ENCODE measurements at regions not wholly inside any gene's neighbourhood (a gene's known extent, or its start where the extent isn't known, plus 50 kb on each side); places are given as distances from the start of the nearest gene placed in this dataset.
A peak's percentile ranks its signal among the peaks of the same experiment; 100 is the strongest.

DNA sequence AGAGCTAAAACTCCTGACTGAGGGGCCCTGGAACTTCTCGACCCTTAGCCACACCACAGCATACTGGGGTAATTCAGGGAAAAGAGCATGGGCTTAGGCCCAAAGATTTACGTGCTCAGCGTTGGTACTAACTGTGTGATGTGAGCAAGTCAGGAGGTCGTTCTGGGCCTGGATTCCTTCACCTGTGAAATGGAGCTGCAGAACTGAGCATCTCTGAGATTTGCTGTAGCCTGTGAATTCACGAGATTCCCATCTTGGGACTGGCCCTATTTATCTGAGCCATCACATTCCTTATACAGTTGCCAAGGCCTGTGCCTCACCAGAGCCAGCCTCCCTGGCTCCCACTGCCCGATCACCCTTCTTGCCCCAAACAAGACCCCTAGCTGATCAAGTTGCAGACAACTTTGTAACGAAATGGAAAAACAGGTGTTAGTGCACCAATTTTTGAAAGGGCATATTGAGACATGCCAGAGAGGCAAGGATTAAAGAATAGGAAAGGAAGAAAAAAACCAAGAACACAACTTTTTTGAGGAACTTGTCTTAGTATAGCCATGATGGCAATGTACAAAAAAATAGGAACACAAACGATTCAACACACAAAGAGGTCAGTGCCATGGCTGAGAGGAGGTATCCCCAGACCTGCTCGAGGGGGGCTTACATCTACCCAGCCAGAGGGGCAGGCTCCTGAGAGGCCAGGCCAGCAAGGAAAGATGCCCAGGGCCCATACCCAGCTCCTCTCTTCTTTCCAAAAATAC lies 323.0 kb upstream of the JARID2 start:
- H4K8ac ChIP-seq (ENCODE audit: low read length): peak overlapping the region; percentile 31
- H3K18ac ChIP-seq (ENCODE audit: low read depth in 1 of 2, low read length in 2 of 2): peak overlapping the region in 1 of 2 experiments; percentile 21
- no peak overlapping the region for H3K9ac ChIP-seq (ENCODE audit: low read length)
- no peaks in the 10 kb centered on the region for H3K79me1 ChIP-seq (replicated peaks; ENCODE audit: low read length, poor library complexity, severe bottlenecking)
- no peak overlapping the region for H3K4me3 ChIP-seq (ENCODE audit: insufficient read depth in 1 of 2, low read depth in 1 of 2, low read length in 2 of 2)
- H3K4me2 ChIP-seq (ENCODE audit: low read length, poor library complexity, severe bottlenecking): no peak overlapping the region
- H3K4me1 ChIP-seq (ENCODE audit: control insufficient read depth, insufficient read depth, low read depth, low read length): no peaks in the 10 kb centered on the region
- peak overlapping the region in 1 of 2 experiments; percentile 81 for H3K14ac ChIP-seq (ENCODE audit: low read length in 2 of 2)
- H3K23ac ChIP-seq (ENCODE audit: low read length in 2 of 2): peak overlapping the region in 1 of 2 experiments; percentile 87
- H4K91ac ChIP-seq (ENCODE audit: low read length): no peak overlapping the region
- DNase-seq: no peak
- H2BK120ac ChIP-seq (ENCODE audit: low read depth, low read length): no peak overlapping the region
- H3K27ac ChIP-seq (ENCODE audit: low read length, poor library complexity, severe bottlenecking): no peak overlapping the region
- H3K36me3 ChIP-seq (ENCODE audit: control insufficient read depth in 1 of 2, insufficient read depth in 2 of 2, low read depth in 1 of 2, low read length in 2 of 2): no peaks in the 10 kb centered on the region
- no peak overlapping the region for H2BK15ac ChIP-seq (ENCODE audit: low read depth, poor library complexity, severe bottlenecking)
- 79% methylated on average over 9 of the region's 9 CpGs for WGBS
- no peak overlapping the region for H2BK5ac ChIP-seq (ENCODE audit: low read depth, low read length, poor library complexity, severe bottlenecking)
- H2AFZ ChIP-seq (ENCODE audit: low read depth, low read length): no peak overlapping the region
- H3K4ac ChIP-seq (ENCODE audit: low read depth in 1 of 2, low read length in 2 of 2): peak overlapping the region in 1 of 2 experiments; percentile 27
- no peaks in the 10 kb centered on the region for H3K9me3 ChIP-seq (ENCODE audit: control insufficient read depth, low read length)
- H3K27me3 ChIP-seq (ENCODE audit: control insufficient read depth in 1 of 2, insufficient read depth in 1 of 2, low read length in 2 of 2): peaks cover 0 to 16% of the 10 kb centered on the region in 2 experiments
- H2BK12ac ChIP-seq (ENCODE audit: low read length in 2 of 2): peak overlapping the region in 1 of 2 experiments; percentile 41
- H2AK5ac ChIP-seq (ENCODE audit: low read length, severe bottlenecking): no peak overlapping the region

DNA sequence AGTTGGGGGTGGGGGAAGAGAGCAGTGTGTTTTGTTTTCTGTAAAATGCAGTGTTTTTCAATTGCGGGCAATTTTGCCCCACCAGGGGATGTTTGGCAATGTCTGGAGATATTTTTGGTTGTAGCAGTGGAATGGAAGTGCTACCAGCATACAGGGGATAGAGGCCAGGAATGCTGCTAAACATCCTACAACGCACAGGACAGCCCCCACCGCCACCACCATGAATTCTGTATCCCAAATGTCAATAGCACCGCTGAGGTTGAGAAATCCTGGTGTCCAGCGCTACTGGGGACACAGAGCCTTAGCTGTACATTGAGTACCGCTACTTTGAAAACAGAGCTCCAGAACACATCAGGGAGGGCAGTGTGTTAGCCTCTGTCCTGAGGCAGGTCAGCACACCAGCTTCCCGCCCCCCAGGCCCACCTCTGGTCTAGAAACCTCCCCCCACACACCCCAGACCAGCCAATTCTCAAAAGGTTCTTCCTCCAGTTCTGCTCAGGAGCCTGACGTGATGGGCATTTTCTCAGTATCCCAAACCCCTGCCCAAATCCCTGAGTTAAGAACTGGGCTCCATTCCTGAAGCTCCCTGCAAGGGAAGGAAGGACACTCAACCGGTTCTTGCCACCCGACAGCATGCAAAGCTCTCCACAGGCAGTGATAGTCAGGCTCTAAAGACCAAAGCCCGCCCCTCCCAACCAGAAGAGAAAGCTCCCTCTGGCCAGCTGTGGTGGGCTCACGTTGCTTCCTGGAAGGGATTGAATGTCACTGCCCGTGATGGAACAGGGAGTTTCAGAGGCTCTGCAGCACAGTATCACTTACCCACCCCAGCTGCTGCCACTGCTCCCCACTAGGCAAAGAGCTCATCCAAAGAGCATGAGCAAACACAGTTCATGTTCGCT lies 321.5 kb upstream of the JARID2 start:
- no peaks in the 10 kb centered on the region for H3K9me3 ChIP-seq (ENCODE audit: control insufficient read depth, low read length)
- H3K23ac ChIP-seq (ENCODE audit: low read length in 2 of 2): peak overlapping the region in 1 of 2 experiments; percentile 24
- 64% methylated on average over 14 of the region's 14 CpGs for WGBS
- H3K27ac ChIP-seq (ENCODE audit: low read length, poor library complexity, severe bottlenecking): no peak overlapping the region
- H4K8ac ChIP-seq (ENCODE audit: low read length): no peak overlapping the region
- no peaks in the 10 kb centered on the region for H3K4me1 ChIP-seq (ENCODE audit: control insufficient read depth, insufficient read depth, low read depth, low read length)
- peaks cover 0 to 16% of the 10 kb centered on the region in 2 experiments for H3K27me3 ChIP-seq (ENCODE audit: control insufficient read depth in 1 of 2, insufficient read depth in 1 of 2, low read length in 2 of 2)
- no peak overlapping the region for H3K18ac ChIP-seq (ENCODE audit: low read depth in 1 of 2, low read length in 2 of 2)
- no peak overlapping the region for H2AK5ac ChIP-seq (ENCODE audit: low read length, severe bottlenecking)
- H3K4me3 ChIP-seq (ENCODE audit: insufficient read depth in 1 of 2, low read depth in 1 of 2, low read length in 2 of 2): peak overlapping the region in 1 of 2 experiments; percentile 16
- H3K79me1 ChIP-seq (replicated peaks; ENCODE audit: low read length, poor library complexity, severe bottlenecking): no peaks in the 10 kb centered on the region
- H3K9ac ChIP-seq (ENCODE audit: low read length): no peak overlapping the region
- peak overlapping the region; percentile 17 for H2BK15ac ChIP-seq (ENCODE audit: low read depth, poor library complexity, severe bottlenecking)
- H3K14ac ChIP-seq (ENCODE audit: low read length in 2 of 2): peak overlapping the region in 1 of 2 experiments; percentile 19
- no peak overlapping the region for H4K91ac ChIP-seq (ENCODE audit: low read length)
- peak; percentile 16 for DNase-seq
- no peak overlapping the region for H2BK120ac ChIP-seq (ENCODE audit: low read depth, low read length)
- no peak overlapping the region for H2BK12ac ChIP-seq (ENCODE audit: low read length in 2 of 2)
- no peak overlapping the region for H2BK5ac ChIP-seq (ENCODE audit: low read depth, low read length, poor library complexity, severe bottlenecking)
- no peak overlapping the region for H3K4ac ChIP-seq (ENCODE audit: low read depth in 1 of 2, low read length in 2 of 2)
- no peak overlapping the region for H2AFZ ChIP-seq (ENCODE audit: low read depth, low read length)
- H3K36me3 ChIP-seq (ENCODE audit: control insufficient read depth in 1 of 2, insufficient read depth in 2 of 2, low read depth in 1 of 2, low read length in 2 of 2): no peaks in the 10 kb centered on the region
- H3K4me2 ChIP-seq (ENCODE audit: low read length, poor library complexity, severe bottlenecking): no peak overlapping the region

DNA sequence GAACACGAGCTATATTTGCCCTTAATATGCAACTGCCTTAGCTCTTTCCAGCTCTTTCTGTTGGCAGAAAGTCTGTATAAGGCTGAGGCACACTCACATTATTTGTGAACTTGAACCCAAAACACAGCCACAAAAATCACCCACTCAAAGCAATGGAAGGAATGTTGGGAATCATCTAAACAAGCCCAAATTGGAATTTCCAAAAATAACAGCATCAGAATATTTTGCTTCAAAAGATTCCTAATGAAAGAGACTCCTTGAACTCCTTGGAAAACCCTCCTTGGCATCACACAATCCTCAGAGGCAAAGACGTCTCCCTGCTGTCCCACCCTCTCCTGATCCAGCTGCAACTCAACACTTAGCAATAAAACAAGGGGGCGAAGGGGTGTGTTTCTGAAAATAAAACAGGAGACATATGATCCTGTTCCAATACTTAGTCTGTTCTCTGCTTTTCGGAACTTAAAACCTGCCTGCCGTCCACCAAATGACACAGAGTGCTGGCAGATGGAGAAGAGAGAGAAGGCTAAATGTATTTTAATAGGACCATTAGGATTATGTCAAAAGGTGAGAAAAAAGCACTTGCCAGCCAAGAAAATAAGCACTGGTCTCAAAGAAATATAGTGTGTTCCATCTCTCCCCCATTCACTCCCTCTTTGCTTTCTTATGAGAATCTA lies 320.7 kb upstream of the JARID2 start:
- Histone ChIP-seq H4K8ac (ENCODE audit: low read length) (no peak overlapping the region), H3K18ac (ENCODE audit: low read depth in 1 of 2, low read length in 2 of 2) (no peak overlapping the region), H3K27ac (ENCODE audit: low read length, poor library complexity, severe bottlenecking) (no peak overlapping the region), H3K4me2 (ENCODE audit: low read length, poor library complexity, severe bottlenecking) (no peak overlapping the region), H3K4ac (ENCODE audit: low read depth in 1 of 2, low read length in 2 of 2) (no peak overlapping the region), H4K91ac (ENCODE audit: low read length) (no peak overlapping the region), H3K9me3 (ENCODE audit: control insufficient read depth, low read length) (no peaks in the 10 kb centered on the region), H2BK120ac (ENCODE audit: low read depth, low read length) (no peak overlapping the region), H3K4me3 (ENCODE audit: insufficient read depth in 1 of 2, low read depth in 1 of 2, low read length in 2 of 2) (peak overlapping the region in 1 of 2 experiments; percentile 16), H3K36me3 (ENCODE audit: control insufficient read depth in 1 of 2, insufficient read depth in 2 of 2, low read depth in 1 of 2, low read length in 2 of 2) (no peaks in the 10 kb centered on the region), H3K4me1 (ENCODE audit: control insufficient read depth, insufficient read depth, low read depth, low read length) (no peaks in the 10 kb centered on the region), H3K27me3 (ENCODE audit: control insufficient read depth in 1 of 2, insufficient read depth in 1 of 2, low read length in 2 of 2) (peaks cover 0 to 16% of the 10 kb centered on the region in 2 experiments), H2BK15ac (ENCODE audit: low read depth, poor library complexity, severe bottlenecking) (no peak overlapping the region), H2AK5ac (ENCODE audit: low read length, severe bottlenecking) (no peak overlapping the region), H3K9ac (ENCODE audit: low read length) (peak overlapping the region; percentile 26), H2BK5ac (ENCODE audit: low read depth, low read length, poor library complexity, severe bottlenecking) (no peak overlapping the region), H3K79me1 (replicated peaks; ENCODE audit: low read length, poor library complexity, severe bottlenecking) (no peaks in the 10 kb centered on the region), H2AFZ (ENCODE audit: low read depth, low read length) (no peak overlapping the region), H3K23ac (ENCODE audit: low read length in 2 of 2) (no peak overlapping the region), H3K14ac (ENCODE audit: low read length in 2 of 2) (peak overlapping the region in 1 of 2 experiments; percentile 19), H2BK12ac (ENCODE audit: low read length in 2 of 2) (no peak overlapping the region)
- 66% methylated on average over 5 of the region's 5 CpGs for WGBS
- DNase-seq: no peak

Data from mesenchymal stem cell (in vitro differentiated cells and primary cell).